Upper lobe of left lung (tissue), 6 donors: ENCODE measurements at regions not wholly inside any gene's neighbourhood (a gene's known extent, or its start where the extent isn't known, plus 50 kb on each side); places are given as distances from the start of the nearest gene placed in this dataset.

Experiments
- ATAC-seq, 2 donors: fragments of 200-7000 bp; cut with Tn5 transposase; one replicate each; pipeline ENCODE4 v1.9.1; 2022; ENCODE audit warnings: mild to moderate bottlenecking in 2 of 2, moderate library complexity in 2 of 2; ENCODE audit not compliant: low FRiP score in 2 of 2
- DNase-seq, 2 donors: peaks; one replicate each; pipeline ENCODE4 v3.0.0-alpha.2; 2019 to 2020
- H3K27ac ChIP-seq, 4 donors: fragments of 200-600 bp; sonication (generic); one replicate each; pipeline ENCODE4 v1.5.1; 2016 to 2019
- H3K27me3 ChIP-seq, 4 donors: fragments of 200-600 bp; sonication (generic); one replicate each; pipeline ENCODE4 v1.5.1; 2017 to 2019
- H3K36me3 ChIP-seq, 4 donors: fragments of 200-600 bp; sonication (generic); one replicate each; pipeline ENCODE4 v1.5.1; 2016 to 2019
- H3K4me1 ChIP-seq, 4 donors: fragments of 200-600 bp; sonication (generic); one replicate each; pipeline ENCODE4 v1.5.1; 2018 to 2019
- H3K4me3 ChIP-seq, 4 donors: fragments of 200-600 bp; sonication (generic); one replicate each; pipeline ENCODE4 v1.5.1; 2017 to 2019; ENCODE audit warnings: mild to moderate bottlenecking in 2 of 4, moderate library complexity in 1 of 4
- H3K9me3 ChIP-seq, 4 donors: fragments of 200-600 bp; sonication (generic); one replicate each; pipeline ENCODE4 v1.5.1; 2018 to 2019
- EP300 ChIP-seq, 4 donors: sonication (generic); formaldehyde crosslinking; IDR thresholded peaks; one replicate each; pipeline ENCODE4 v1.5.1; 2017; ENCODE audit warnings: antibody characterized with exemption in 4 of 4, control low read depth in 2 of 4
- POLR2A ChIP-seq, 4 donors: fragments of 450-650 bp; IDR thresholded peaks; one replicate each; pipeline ENCODE4 v1.5.1; 2016 to 2017; ENCODE audit warnings: antibody characterized with exemption in 4 of 4, mild to moderate bottlenecking in 2 of 4
- POLR2AphosphoS5 ChIP-seq, 2 donors: sonication (generic); formaldehyde crosslinking; IDR thresholded peaks; one replicate each; pipeline ENCODE4 v1.5.1; 2017; ENCODE audit warnings: antibody characterized with exemption in 2 of 2
- WGBS, 2 donors: methylation state at CpG; one replicate each; pipeline ENCODE4 v1.1.5; 2017 to 2018; 5-methylcytosine and 5-hydroxymethylcytosine counted together
- TF ChIP-seq, protein P1 (sequence below), 6 experiments: fragments of 450-650 bp in 4 of 6; fragments of 200-600 bp in 2 of 6; sonication (generic) in 2 of 6; IDR thresholded peaks; one replicate each; pipeline ENCODE4 v1.5.1; 2016 to 2019; ENCODE audit warnings: antibody characterized with exemption in 6 of 6
- donor health status: DM: no; HTN: no; CAD: no; lungs with moderate emphysema.
- donor health status: DM: no; HTN: yes; CAD: no; lungs with severe emphysema.

DNA sequence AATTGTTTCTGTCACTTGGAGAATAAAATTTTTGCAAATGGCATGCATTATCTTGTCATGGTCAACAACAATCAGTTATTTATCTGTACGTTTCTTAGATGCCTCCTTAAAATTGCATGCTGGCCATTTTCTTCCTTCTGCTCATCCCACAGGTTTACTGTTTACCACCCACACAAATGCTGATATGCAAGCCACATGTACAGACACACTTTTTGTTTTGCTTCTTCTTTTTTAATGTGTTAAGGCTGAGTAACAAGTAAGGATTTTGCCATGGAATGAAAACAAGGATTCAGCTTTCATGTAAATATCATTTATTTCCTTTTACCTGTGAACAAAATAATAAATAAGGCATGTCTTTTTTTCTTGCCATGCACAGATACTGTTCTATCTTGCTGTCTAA, 1077.1 kb upstream of the ZEB2 start:
- no peak for ATAC-seq
- H3K27ac ChIP-seq = no peak overlapping the region
- TF ChIP-seq POLR2A (IDR thresholded peaks at IDR 0.05) (no peak), EP300 (IDR thresholded peaks at IDR 0.05) (no peak), POLR2AphosphoS5 (IDR thresholded peaks at IDR 0.05) (no peak)
- TF ChIP-seq, protein P1, sequence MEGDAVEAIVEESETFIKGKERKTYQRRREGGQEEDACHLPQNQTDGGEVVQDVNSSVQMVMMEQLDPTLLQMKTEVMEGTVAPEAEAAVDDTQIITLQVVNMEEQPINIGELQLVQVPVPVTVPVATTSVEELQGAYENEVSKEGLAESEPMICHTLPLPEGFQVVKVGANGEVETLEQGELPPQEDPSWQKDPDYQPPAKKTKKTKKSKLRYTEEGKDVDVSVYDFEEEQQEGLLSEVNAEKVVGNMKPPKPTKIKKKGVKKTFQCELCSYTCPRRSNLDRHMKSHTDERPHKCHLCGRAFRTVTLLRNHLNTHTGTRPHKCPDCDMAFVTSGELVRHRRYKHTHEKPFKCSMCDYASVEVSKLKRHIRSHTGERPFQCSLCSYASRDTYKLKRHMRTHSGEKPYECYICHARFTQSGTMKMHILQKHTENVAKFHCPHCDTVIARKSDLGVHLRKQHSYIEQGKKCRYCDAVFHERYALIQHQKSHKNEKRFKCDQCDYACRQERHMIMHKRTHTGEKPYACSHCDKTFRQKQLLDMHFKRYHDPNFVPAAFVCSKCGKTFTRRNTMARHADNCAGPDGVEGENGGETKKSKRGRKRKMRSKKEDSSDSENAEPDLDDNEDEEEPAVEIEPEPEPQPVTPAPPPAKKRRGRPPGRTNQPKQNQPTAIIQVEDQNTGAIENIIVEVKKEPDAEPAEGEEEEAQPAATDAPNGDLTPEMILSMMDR (IDR thresholded peaks at IDR 0.05) = no peak
- peaks cover 0 to 2% (median 0%) of the 10 kb centered on the region in 4 donors for H3K4me1 ChIP-seq
- DNase-seq = no peak
- WGBS, 2 donors = 68 to 83% methylated on average over 1 of the region's 1 CpG
- H3K27me3 ChIP-seq = no peaks in the 10 kb centered on the region
- no peak overlapping the region for H3K4me3 ChIP-seq
- H3K36me3 ChIP-seq = no peaks in the 10 kb centered on the region
- no peaks in the 10 kb centered on the region for H3K9me3 ChIP-seq

DNA sequence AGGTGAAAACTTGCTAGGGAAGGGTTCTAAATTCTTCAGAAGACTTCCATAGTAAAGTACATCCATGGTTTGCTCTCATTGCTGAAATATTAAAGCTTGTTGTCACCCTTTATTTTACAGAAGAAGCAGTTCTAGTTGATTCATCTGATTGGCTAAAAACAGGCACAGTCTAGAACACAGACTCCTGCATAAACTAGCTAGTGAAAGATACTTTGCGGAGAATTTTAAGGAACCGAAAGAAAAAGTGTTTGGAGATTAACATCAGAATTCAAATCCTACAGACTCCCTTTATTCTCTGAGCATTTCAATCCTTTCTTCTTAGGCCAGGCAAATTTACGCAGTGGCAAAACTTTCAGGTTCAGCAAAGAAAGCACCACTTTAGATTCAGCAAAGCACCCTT, 1076.5 kb upstream of the ZEB2 start:
- H3K36me3 ChIP-seq = no peaks in the 10 kb centered on the region
- no peak overlapping the region for H3K4me3 ChIP-seq
- TF ChIP-seq EP300 (IDR thresholded peaks at IDR 0.05) (no peak), POLR2AphosphoS5 (IDR thresholded peaks at IDR 0.05) (no peak), POLR2A (IDR thresholded peaks at IDR 0.05) (no peak)
- TF ChIP-seq, protein P1 (IDR thresholded peaks at IDR 0.05) = no peak
- peaks cover 0 to 2% (median 0%) of the 10 kb centered on the region in 4 donors for H3K4me1 ChIP-seq
- WGBS, 2 donors = 92 to 94% methylated on average over 3 of the region's 3 CpGs
- ATAC-seq (no peak), DNase-seq (no peak)
- H3K27ac ChIP-seq = no peak overlapping the region
- no peaks in the 10 kb centered on the region for H3K9me3 ChIP-seq
- H3K27me3 ChIP-seq = no peaks in the 10 kb centered on the region

GRCh38 chr2:145595296-145595695, 1075.4 kb upstream of the ZEB2 start:
- 87 to 93% methylated on average over 3 of the region's 3 CpGs for WGBS, 2 donors
- DNase-seq = no peak
- no peak for ATAC-seq

GRCh38 chr2:145593991-145594614, 1074.2 kb upstream of the ZEB2 start:
- peaks cover 0 to 2% (median 0%) of the 10 kb centered on the region in 4 donors for H3K4me1 ChIP-seq
- ATAC-seq (peak in 1 of 2 donors; percentile 54), DNase-seq (no peak)
- H3K27ac ChIP-seq = no peak overlapping the region
- WGBS, 2 donors = 68 to 79% methylated on average over 2 of the region's 2 CpGs
- no peak for TF ChIP-seq POLR2AphosphoS5 (IDR thresholded peaks at IDR 0.05)
- TF ChIP-seq, protein P1 (IDR thresholded peaks at IDR 0.05) = no peak
- TF ChIP-seq POLR2A (IDR thresholded peaks at IDR 0.05) = no peak
- H3K4me3 ChIP-seq = no peak overlapping the region
- no peaks in the 10 kb centered on the region for H3K9me3 ChIP-seq
- H3K27me3 ChIP-seq = no peaks in the 10 kb centered on the region
- no peaks in the 10 kb centered on the region for H3K36me3 ChIP-seq

More at GRCh38 chr2:145595296-145595695, 1075.4 kb upstream of the ZEB2 start:
- no peak for TF ChIP-seq EP300 (IDR thresholded peaks at IDR 0.05)
- TF ChIP-seq POLR2AphosphoS5 (IDR thresholded peaks at IDR 0.05) = no peak
- TF ChIP-seq, protein P1 (IDR thresholded peaks at IDR 0.05) = no peak
- no peak for TF ChIP-seq POLR2A (IDR thresholded peaks at IDR 0.05)
- H3K27ac ChIP-seq = no peak overlapping the region
- H3K4me1 ChIP-seq = peaks cover 0 to 2% (median 0%) of the 10 kb centered on the region in 4 donors
- H3K9me3 ChIP-seq = no peaks in the 10 kb centered on the region
- H3K27me3 ChIP-seq = no peaks in the 10 kb centered on the region
- no peak overlapping the region for H3K4me3 ChIP-seq
- no peaks in the 10 kb centered on the region for H3K36me3 ChIP-seq

- H3K36me3 ChIP-seq = no peaks in the 10 kb centered on the region
- ATAC-seq (no peak), DNase-seq (no peak)
- TF ChIP-seq POLR2AphosphoS5 (IDR thresholded peaks at IDR 0.05) (no peak), EP300 (IDR thresholded peaks at IDR 0.05) (no peak)
- TF ChIP-seq, protein P1 (IDR thresholded peaks at IDR 0.05) = no peak
- H3K27ac ChIP-seq = no peak overlapping the region
- H3K9me3 ChIP-seq = no peaks in the 10 kb centered on the region
- peaks cover 0 to 2% (median 0%) of the 10 kb centered on the region in 4 donors for H3K4me1 ChIP-seq
- 80 to 95% methylated on average over 1 of the region's 1 CpG for WGBS, 2 donors
- H3K4me3 ChIP-seq = no peak overlapping the region
- H3K27me3 ChIP-seq = no peaks in the 10 kb centered on the region
These were observed 1073.4 kb upstream of the ZEB2 start for GRCh38 chr2:145593280-145593679.
